ENCODE measurements at regions not wholly inside any gene's neighbourhood (a gene's known extent, or its start where the extent isn't known, plus 50 kb on each side); places are given as distances from the start of the nearest gene placed in this dataset.

GRCh38 chr9:85224729-85225128, 517.0 kb downstream of the AGTPBP1 start:
- H3K27me3 ChIP-seq (replicated peaks in 1 of 7): no peaks in the 10 kb centered on the region
- H3K27ac ChIP-seq: no peak overlapping the region
- H3K36me3 ChIP-seq: no peaks in the 10 kb centered on the region
- intact Hi-C loops (cut with DNase I; ENCODE audit: low total_unique reads): no loop called here
- H3K4me1 ChIP-seq: no peaks in the 10 kb centered on the region
- no peak for DNase-seq
- TF ChIP-seq POLR2A (IDR thresholded peaks at IDR 0.05) (no peak), POLR2AphosphoS5 (IDR thresholded peaks at IDR 0.05) (no peak)
- TF ChIP-seq, protein P1, sequence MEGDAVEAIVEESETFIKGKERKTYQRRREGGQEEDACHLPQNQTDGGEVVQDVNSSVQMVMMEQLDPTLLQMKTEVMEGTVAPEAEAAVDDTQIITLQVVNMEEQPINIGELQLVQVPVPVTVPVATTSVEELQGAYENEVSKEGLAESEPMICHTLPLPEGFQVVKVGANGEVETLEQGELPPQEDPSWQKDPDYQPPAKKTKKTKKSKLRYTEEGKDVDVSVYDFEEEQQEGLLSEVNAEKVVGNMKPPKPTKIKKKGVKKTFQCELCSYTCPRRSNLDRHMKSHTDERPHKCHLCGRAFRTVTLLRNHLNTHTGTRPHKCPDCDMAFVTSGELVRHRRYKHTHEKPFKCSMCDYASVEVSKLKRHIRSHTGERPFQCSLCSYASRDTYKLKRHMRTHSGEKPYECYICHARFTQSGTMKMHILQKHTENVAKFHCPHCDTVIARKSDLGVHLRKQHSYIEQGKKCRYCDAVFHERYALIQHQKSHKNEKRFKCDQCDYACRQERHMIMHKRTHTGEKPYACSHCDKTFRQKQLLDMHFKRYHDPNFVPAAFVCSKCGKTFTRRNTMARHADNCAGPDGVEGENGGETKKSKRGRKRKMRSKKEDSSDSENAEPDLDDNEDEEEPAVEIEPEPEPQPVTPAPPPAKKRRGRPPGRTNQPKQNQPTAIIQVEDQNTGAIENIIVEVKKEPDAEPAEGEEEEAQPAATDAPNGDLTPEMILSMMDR (IDR thresholded peaks at IDR 0.05 in 8 of 11, conservative IDR thresholded peaks at IDR 0.05 in 3 of 11): no peak
- WGBS, 5 donors: 74 to 90% (median 82%) methylated on average over 4 of the region's 4 CpGs
- no peaks in the 10 kb centered on the region for H3K9me3 ChIP-seq
- H3K4me3 ChIP-seq: no peak overlapping the region

GRCh38 chr9:85224301-85224700, 517.5 kb downstream of the AGTPBP1 start:
- no peaks in the 10 kb centered on the region for H3K4me1 ChIP-seq
- DNase-seq: no peak
- no peaks in the 10 kb centered on the region for H3K9me3 ChIP-seq
- no peaks in the 10 kb centered on the region for H3K36me3 ChIP-seq
- WGBS, 5 donors: 77 to 100% (median 93%) methylated on average over 2 of the region's 2 CpGs
- intact Hi-C loops (cut with DNase I; ENCODE audit: low total_unique reads): no loop called here
- no peak overlapping the region for H3K27ac ChIP-seq
- H3K4me3 ChIP-seq: no peak overlapping the region
- no peaks in the 10 kb centered on the region for H3K27me3 ChIP-seq (replicated peaks in 1 of 7)
- TF ChIP-seq, protein P1 (IDR thresholded peaks at IDR 0.05 in 8 of 11, conservative IDR thresholded peaks at IDR 0.05 in 3 of 11): no peak
- TF ChIP-seq POLR2AphosphoS5 (IDR thresholded peaks at IDR 0.05) (no peak), POLR2A (IDR thresholded peaks at IDR 0.05) (no peak)

DNA sequence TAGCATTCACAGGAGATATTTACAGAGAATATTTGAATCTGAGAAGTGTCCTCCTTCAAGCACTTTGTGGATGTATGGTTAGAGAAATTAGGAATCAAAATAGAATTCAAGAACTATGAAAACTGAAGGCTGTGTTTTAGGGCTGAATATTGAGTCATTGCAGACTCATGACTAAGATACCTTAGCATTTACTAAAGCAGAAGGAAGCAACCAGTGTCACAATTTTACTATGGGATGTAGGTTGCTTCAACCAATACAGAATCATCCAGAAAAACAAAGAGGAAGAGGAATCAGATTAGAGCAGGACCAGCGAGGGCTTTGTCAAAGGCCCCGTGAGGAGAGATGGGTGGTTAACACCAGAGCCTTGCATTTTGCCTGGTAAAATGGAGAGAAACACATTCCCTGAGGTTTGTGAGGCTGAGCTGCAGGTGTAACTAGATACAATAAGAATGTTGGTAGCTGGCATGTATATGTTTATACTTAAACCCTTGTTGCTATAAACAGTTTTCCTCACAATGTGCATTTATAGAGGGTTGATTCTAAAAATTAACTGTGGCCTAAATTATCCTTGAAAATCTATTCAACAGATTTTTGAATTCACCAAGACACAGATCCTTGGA, 518.1 kb downstream of the AGTPBP1 start:
- Histone ChIP-seq H3K27ac (no peak overlapping the region), H3K4me3 (no peak overlapping the region), H3K27me3 (replicated peaks in 1 of 7) (no peaks in the 10 kb centered on the region), H3K4me1 (no peaks in the 10 kb centered on the region), H3K36me3 (no peaks in the 10 kb centered on the region), H3K9me3 (no peaks in the 10 kb centered on the region)
- DNase-seq: no peak
- WGBS, 5 donors: 84 to 100% (median 91%) methylated on average over 2 of the region's 2 CpGs
- TF ChIP-seq, protein P1 (IDR thresholded peaks at IDR 0.05 in 8 of 11, conservative IDR thresholded peaks at IDR 0.05 in 3 of 11): no peak
- TF ChIP-seq POLR2A (IDR thresholded peaks at IDR 0.05) (no peak), POLR2AphosphoS5 (IDR thresholded peaks at IDR 0.05) (no peak)
- intact Hi-C loops (cut with DNase I; ENCODE audit: low total_unique reads): no loop called here

GRCh38 chr9:85216601-85217000, 525.2 kb downstream of the AGTPBP1 start:
- Histone ChIP-seq H3K9me3 (no peaks in the 10 kb centered on the region), H3K36me3 (no peaks in the 10 kb centered on the region), H3K27ac (no peak overlapping the region), H3K4me3 (no peak overlapping the region), H3K27me3 (replicated peaks in 1 of 7) (no peaks in the 10 kb centered on the region), H3K4me1 (no peaks in the 10 kb centered on the region)
- no peak for DNase-seq
- intact Hi-C loops (cut with DNase I; ENCODE audit: low total_unique reads): no loop called here
- TF ChIP-seq, protein P1 (IDR thresholded peaks at IDR 0.05 in 8 of 11, conservative IDR thresholded peaks at IDR 0.05 in 3 of 11): no peak
- TF ChIP-seq POLR2A (IDR thresholded peaks at IDR 0.05) (no peak), POLR2AphosphoS5 (IDR thresholded peaks at IDR 0.05) (no peak)
- WGBS, 5 donors: 85 to 93% (median 88%) methylated on average over 6 of the region's 6 CpGs

Data from spleen (tissue), 11 donors.